SK-N-SH (cell line): ENCODE measurements at regions not wholly inside any gene's neighbourhood (a gene's known extent, or its start where the extent isn't known, plus 50 kb on each side); places are given as distances from the start of the nearest gene placed in this dataset.

ENCODE experiments used
- CTCF ChIA-PET: fragments of 300-600, 350-600 bp; formaldehyde crosslinking; extraction: SDS; loops from one replicate; lab custom pipeline; 2021; lab: Yijun Ruan, JAX
- POLR2A ChIA-PET: fragments of 350-600 bp; sonication (Branson Sonifier 250); formaldehyde crosslinking; extraction: SDS; loops from one replicate; lab custom pipeline; 2020; ENCODE audit warnings: antibody characterized with exemption, inconsistent platforms; lab: Yijun Ruan, JAX
- DNase-seq: peaks from one replicate; pipeline ENCODE4 v3.0.0; 2012
- H2AFZ ChIP-seq: fragments of 200-600 bp; sonication (generic); 2 replicates; pipeline ENCODE4 v1.8.1; 2016; ENCODE audit warnings: antibody characterized with exemption, mild to moderate bottlenecking, low read depth
- H3F3A ChIP-seq: fragments of 200-600 bp; sonication (generic); replicated peaks from 2 replicates; pipeline ENCODE3; 2016; ENCODE audit warnings: antibody characterized with exemption, mild to moderate bottlenecking; ENCODE audit not compliant: insufficient read depth
- H3K27ac ChIP-seq, 2 experiments: fragments of 200-500 bp in 1 of 2; fragments of 200-600 bp in 1 of 2; sonication (Bioruptor generic) in 1 of 2; sonication (generic), shearing (Covaris generic) in 1 of 2; 2 replicates each; pipeline versions ENCODE4 v1.5.1 to v1.6.1; 2014 to 2016; ENCODE audit warnings: low read depth in 2 of 2, inconsistent platforms in 1 of 2, low read length in 1 of 2, mild to moderate bottlenecking in 1 of 2, mixed read lengths in 1 of 2
- H3K27me3 ChIP-seq: fragments of 200-600 bp; sonication (generic), shearing (Covaris generic); 2 replicates; pipeline ENCODE4 v1.6.1; 2016; ENCODE audit warnings: mixed run types; ENCODE audit not compliant: insufficient read depth
- H3K36me3 ChIP-seq, 2 experiments: fragments of 200-500 bp in 1 of 2; fragments of 200-600 bp in 1 of 2; sonication (Bioruptor generic) in 1 of 2; sonication (generic) in 1 of 2; replicated peaks in 1 of 2; 2 replicates each; pipeline versions ENCODE3 to v1.5.1; 2014 to 2016; ENCODE audit warnings: low read length in 1 of 2, mild to moderate bottlenecking in 1 of 2; ENCODE audit not compliant: insufficient read depth in 2 of 2, control insufficient read depth in 1 of 2
- H3K4me1 ChIP-seq, 2 experiments: fragments of 200-500 bp in 1 of 2; fragments of 200-600 bp in 1 of 2; sonication (Bioruptor generic) in 1 of 2; sonication (generic), shearing (Covaris generic) in 1 of 2; 2 replicates each; pipeline versions ENCODE4 v1.5.1 to v1.6.1; 2014 to 2016; ENCODE audit warnings: low read depth in 1 of 2, low read length in 1 of 2, mixed run types in 1 of 2; ENCODE audit not compliant: insufficient read depth in 2 of 2, control insufficient read depth in 1 of 2
- H3K4me2 ChIP-seq: fragments of 200-600 bp; sonication (generic), shearing (Covaris generic); 2 replicates; pipeline ENCODE4 v1.6.1; 2017; ENCODE audit warnings: mixed run types
- H3K4me3 ChIP-seq, 2 experiments: fragments of 200-500 bp in 1 of 2; fragments of 200-600 bp in 1 of 2; sonication (Bioruptor generic) in 1 of 2; sonication (generic), shearing (Covaris generic) in 1 of 2; 2 replicates each; pipeline versions ENCODE4 v1.5.1 to v1.8.1; 2014 to 2016; ENCODE audit warnings: low read depth in 2 of 2, inconsistent platforms in 1 of 2, low read length in 1 of 2, mild to moderate bottlenecking in 1 of 2, mixed read lengths in 1 of 2, moderate library complexity in 1 of 2
- H3K79me2 ChIP-seq: fragments of 200-600 bp; sonication (generic); 2 replicates; pipeline ENCODE4 v1.8.1; 2017; ENCODE audit warnings: mild to moderate bottlenecking; ENCODE audit not compliant: insufficient read depth
- H3K9ac ChIP-seq: fragments of 200-600 bp; sonication (generic); 2 replicates; pipeline ENCODE4 v1.6.1; 2017; ENCODE audit warnings: mixed run types
- H3K9me2 ChIP-seq: fragments of 200-600 bp; sonication (generic); 2 replicates; pipeline ENCODE4 v1.6.1; 2017; ENCODE audit warnings: mixed run types
- H3K9me3 ChIP-seq: fragments of 200-600 bp; sonication (generic); 2 replicates; pipeline ENCODE4 v1.6.1; 2017; ENCODE audit warnings: mixed run types, mild to moderate bottlenecking, moderate library complexity
- H4K20me1 ChIP-seq: fragments of 200-600 bp; sonication (generic); 2 replicates; pipeline ENCODE4 v1.6.1; 2017; ENCODE audit warnings: mild to moderate bottlenecking, mixed run types; ENCODE audit not compliant: insufficient read depth
- CHD2 ChIP-seq: fragments of 150-350 bp; IDR thresholded peaks from 2 replicates; pipeline ENCODE4 v1.6.1; 2018; ENCODE audit warnings: low read length; ENCODE audit not compliant: partially characterized antibody
- ELF1 ChIP-seq: IDR thresholded peaks from 2 replicates; pipeline ENCODE4 v1.4.0; 2012
- FOXJ3 ChIP-seq: sonication (generic); formaldehyde crosslinking; IDR thresholded peaks from 2 replicates; pipeline ENCODE4 v1.5.1; 2020; ENCODE audit warnings: mild to moderate bottlenecking, missing genetic modification reagents
- FOXM1 ChIP-seq: IDR thresholded peaks from 2 replicates; pipeline ENCODE4 v1.4.0; 2012; ENCODE audit warnings: low read depth, mild to moderate bottlenecking
- GABPA ChIP-seq: IDR thresholded peaks from 2 replicates; pipeline ENCODE4 v1.4.0; 2012; ENCODE audit warnings: low read depth, mild to moderate bottlenecking
- IRF3 ChIP-seq: fragments of 150-350 bp; IDR thresholded peaks from 2 replicates; pipeline ENCODE4 v1.6.1; 2016; ENCODE audit warnings: mild to moderate bottlenecking, low read depth, low read length
- MXI1 ChIP-seq: IDR thresholded peaks from 2 replicates; pipeline ENCODE4 v1.6.1; 2012; ENCODE audit warnings: mild to moderate bottlenecking, low read depth, low read length, improper control_type of control experiment
- NFIC ChIP-seq: IDR thresholded peaks from 2 replicates; pipeline ENCODE4 v1.4.0; 2012; ENCODE audit warnings: borderline replicate concordance
- PBX3 ChIP-seq: IDR thresholded peaks from 2 replicates; pipeline ENCODE4; 2012
- RFX5 ChIP-seq: IDR thresholded peaks from 2 replicates; pipeline ENCODE4 v1.6.1; 2012; ENCODE audit warnings: mild to moderate bottlenecking, improper control_type of control experiment, low read length
- RXRA ChIP-seq: IDR thresholded peaks from 2 replicates; pipeline ENCODE4 v1.4.0; 2012; ENCODE audit warnings: low read depth, mild to moderate bottlenecking, borderline replicate concordance
- SIN3A ChIP-seq: IDR thresholded peaks from 2 replicates; pipeline ENCODE4 v1.6.1; 2012; ENCODE audit warnings: low read depth, mild to moderate bottlenecking, low read length, moderate library complexity, borderline replicate concordance
- TCF12 ChIP-seq: IDR thresholded peaks from 2 replicates; pipeline ENCODE4 v1.4.0; 2012
- TEAD4 ChIP-seq: IDR thresholded peaks from 2 replicates; pipeline ENCODE4 v1.4.0; 2012; ENCODE audit warnings: mild to moderate bottlenecking, borderline replicate concordance; ENCODE audit not compliant: insufficient read depth
- USF2 ChIP-seq: fragments of 150-350 bp; IDR thresholded peaks from 2 replicates; pipeline ENCODE4 v1.6.1; 2017; ENCODE audit warnings: antibody characterized with exemption, low read length, low read depth, borderline replicate concordance
- WGBS: methylation state at CpG from one replicate; pipeline ENCODE4 v1.1.6; 2017; ENCODE audit warnings: low lambda C conversion rate; 5-methylcytosine and 5-hydroxymethylcytosine counted together

GRCh38 chr14:84804895-84805294 is 725.0 kb upstream of the FLRT2 start:
- 14% methylated on average over 1 of the region's 1 CpG for WGBS
- Histone ChIP-seq H2AFZ (no peak overlapping the region), H3K4me1 (no peaks in the 10 kb centered on the region), H3K27ac (no peak overlapping the region), H3F3A (no peaks in the 10 kb centered on the region), H3K9me2 (no peaks in the 10 kb centered on the region), H3K27me3 (no peaks in the 10 kb centered on the region), H3K79me2 (no peaks in the 10 kb centered on the region), H3K4me2 (no peak overlapping the region), H3K9ac (no peak overlapping the region), H3K36me3 (no peaks in the 10 kb centered on the region), H4K20me1 (no peaks in the 10 kb centered on the region), H3K4me3 (no peak overlapping the region), H3K9me3 (no peaks in the 10 kb centered on the region)
- CTCF ChIA-PET = interaction anchor here (0.6 kb wide), 1 partner anchor 84 kb away, joined by 3 read pairs; no protein-coding TSS in a partner anchor
- POLR2A ChIA-PET = no interaction called here
- TF ChIP-seq USF2 = no peak
- no peak for TF ChIP-seq TCF12
- TF ChIP-seq TEAD4 = no peak
- no peak for TF ChIP-seq RXRA
- no peak for TF ChIP-seq PBX3
- TF ChIP-seq FOXJ3 (CRISPR knock-in tag) = no peak
- TF ChIP-seq GABPA = no peak
- TF ChIP-seq ELF1 = no peak
- no peak for TF ChIP-seq CHD2
- no peak for TF ChIP-seq SIN3A
- TF ChIP-seq RFX5 = no peak
- no peak for TF ChIP-seq FOXM1
- DNase-seq = no peak

- Histone ChIP-seq H3K79me2 (no peaks in the 10 kb centered on the region), H3F3A (no peaks in the 10 kb centered on the region), H3K4me1 (no peaks in the 10 kb centered on the region), H2AFZ (no peak overlapping the region), H4K20me1 (no peaks in the 10 kb centered on the region), H3K27me3 (no peaks in the 10 kb centered on the region), H3K9me2 (no peaks in the 10 kb centered on the region), H3K9me3 (no peaks in the 10 kb centered on the region), H3K36me3 (no peaks in the 10 kb centered on the region), H3K4me2 (no peak overlapping the region), H3K4me3 (no peak overlapping the region), H3K27ac (no peak overlapping the region), H3K9ac (no peak overlapping the region)
- CTCF ChIA-PET = interaction anchor here (0.9 to 1.2 kb wide), 2 partner anchors 10 to 21 kb away, joined by 3 read pairs; no protein-coding TSS in a partner anchor
- TF ChIP-seq FOXJ3 (CRISPR knock-in tag) = no peak
- no peak for TF ChIP-seq IRF3
- no peak for TF ChIP-seq NFIC
- no peak for TF ChIP-seq MXI1
- no peak for DNase-seq
- POLR2A ChIA-PET = no interaction called here
These were observed 723.8 kb upstream of the FLRT2 start for GRCh38 chr14:84806181-84806580.
